DOHH2 (cell line): ENCODE measurements at regions not wholly inside any gene's neighbourhood (a gene's known extent, or its start where the extent isn't known, plus 50 kb on each side); places are given as distances from the start of the nearest gene placed in this dataset.
"Not testable (repeated sequence)": the region's sequence is repeated elsewhere in the genome, so short reads cannot be mapped to it uniquely, and the experiment has no call there.

Experiments used
- H3F3A ChIP-seq: fragments of 200-600 bp; sonication (generic), shearing (Covaris generic); 2 replicates; pipeline ENCODE4 v1.6.0; 2016; ENCODE audit warnings: antibody characterized with exemption, mild to moderate bottlenecking; ENCODE audit not compliant: control insufficient read depth, insufficient read depth
- H3K27ac ChIP-seq: fragments of 200-600 bp; sonication (generic); 2 replicates; pipeline ENCODE4 v1.5.1; 2014; ENCODE audit warnings: low read depth, mild to moderate bottlenecking, low read length, moderate library complexity
- H3K27me3 ChIP-seq: fragments of 200-600 bp; sonication (generic); 2 replicates; pipeline ENCODE4 v1.6.1; 2014; ENCODE audit warnings: mild to moderate bottlenecking, low read length, mixed read lengths; ENCODE audit not compliant: control insufficient read depth
- H3K36me3 ChIP-seq: fragments of 200-600 bp; sonication (generic); 2 replicates; pipeline ENCODE4 v1.6.1; 2014; ENCODE audit warnings: mild to moderate bottlenecking, low read length, moderate library complexity, mixed read lengths; ENCODE audit not compliant: control insufficient read depth
- H3K4me1 ChIP-seq: fragments of 200-600 bp; sonication (generic); 2 replicates; pipeline ENCODE4 v1.6.1; 2014; ENCODE audit warnings: mild to moderate bottlenecking, low read length, mixed read lengths; ENCODE audit not compliant: control insufficient read depth
- H3K4me2 ChIP-seq: fragments of 200-600 bp; sonication (generic); 2 replicates; pipeline ENCODE4 v1.6.0; 2014; ENCODE audit warnings: mild to moderate bottlenecking, low read length, moderate library complexity
- H3K4me3 ChIP-seq: fragments of 200-600 bp; sonication (generic); 2 replicates; pipeline ENCODE4 v1.5.1; 2014; ENCODE audit warnings: mild to moderate bottlenecking, low read length, mixed read lengths
- H3K79me2 ChIP-seq: fragments of 200-600 bp; sonication (generic); 2 replicates; pipeline ENCODE4 v1.6.1; 2014; ENCODE audit warnings: mild to moderate bottlenecking, low read length, mixed read lengths; ENCODE audit not compliant: control insufficient read depth
- H3K9me2 ChIP-seq: fragments of 200-600 bp; sonication (generic); replicated peaks from 2 replicates; pipeline ENCODE4 v1.6.1; 2014; ENCODE audit warnings: mild to moderate bottlenecking, low read length, mixed read lengths; ENCODE audit not compliant: control insufficient read depth
- H3K9me3 ChIP-seq: fragments of 200-600 bp; sonication (generic); 2 replicates; pipeline ENCODE4 v1.6.1; 2014; ENCODE audit warnings: antibody characterized with exemption, low read length, mixed read lengths; ENCODE audit not compliant: control insufficient read depth, insufficient read depth
- H4K20me1 ChIP-seq: fragments of 200-600 bp; sonication (generic); 2 replicates; pipeline ENCODE4 v1.6.0; 2014; ENCODE audit warnings: low read depth, mild to moderate bottlenecking, antibody characterized with exemption, low read length, moderate library complexity; ENCODE audit not compliant: control insufficient read depth, insufficient read depth
- EZH2phosphoT487 ChIP-seq: fragments of 200-600 bp; sonication (generic); IDR thresholded peaks from 2 replicates; pipeline ENCODE4 v1.6.1; 2017; ENCODE audit warnings: borderline replicate concordance, mild to moderate bottlenecking, antibody characterized with exemption, low read length, moderate library complexity, mixed read lengths
- TF ChIP-seq, protein P1 (sequence below): fragments of 200-600 bp; sonication (generic); IDR thresholded peaks from one replicate; pipeline ENCODE4 v1.5.1; 2014; ENCODE audit warnings: antibody characterized with exemption, mild to moderate bottlenecking, low read depth, low read length; ENCODE audit not compliant: poor library complexity, severe bottlenecking

DNA sequence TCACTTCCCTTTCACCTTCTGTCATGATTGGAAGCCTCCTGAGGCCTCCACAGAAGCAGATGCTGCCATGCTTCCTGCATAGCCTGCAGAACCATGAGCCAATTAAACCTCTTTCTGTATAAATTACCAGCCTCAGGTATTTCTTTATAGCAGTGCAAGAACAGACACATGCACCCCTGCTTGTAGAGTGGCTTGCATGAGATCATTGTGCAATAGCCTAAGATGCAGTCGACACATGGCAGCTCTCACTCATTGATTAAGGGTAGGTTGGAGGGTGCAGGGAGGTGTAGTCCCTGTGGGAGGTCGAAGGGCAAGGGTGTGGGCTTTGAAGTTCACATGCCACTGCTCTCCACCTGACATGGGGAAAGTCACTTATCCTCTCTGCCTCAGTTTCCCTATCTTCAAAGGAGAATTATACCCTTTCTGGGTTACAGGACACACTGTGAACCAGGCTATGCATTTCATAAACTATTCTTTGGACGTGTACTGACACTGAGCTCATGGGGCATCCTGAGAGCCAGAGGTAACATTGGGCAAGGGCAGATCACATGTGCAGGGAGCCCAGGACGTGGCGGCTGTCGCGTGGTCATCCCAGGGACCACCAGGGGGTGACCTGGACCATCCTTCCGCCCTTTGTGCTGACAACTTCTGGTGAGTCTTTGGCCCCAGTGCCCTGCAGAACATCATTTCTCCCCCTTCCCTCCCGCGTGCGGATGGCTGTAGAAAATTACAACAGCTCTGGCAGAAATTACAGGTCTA is 69.2 kb upstream of the SHANK2 start:
- Histone ChIP-seq H3K27me3 (no peaks in the 10 kb centered on the region), H4K20me1 (no peaks in the 10 kb centered on the region), H3K9me3 (peaks cover 2% of the 10 kb centered on the region)

DNA sequence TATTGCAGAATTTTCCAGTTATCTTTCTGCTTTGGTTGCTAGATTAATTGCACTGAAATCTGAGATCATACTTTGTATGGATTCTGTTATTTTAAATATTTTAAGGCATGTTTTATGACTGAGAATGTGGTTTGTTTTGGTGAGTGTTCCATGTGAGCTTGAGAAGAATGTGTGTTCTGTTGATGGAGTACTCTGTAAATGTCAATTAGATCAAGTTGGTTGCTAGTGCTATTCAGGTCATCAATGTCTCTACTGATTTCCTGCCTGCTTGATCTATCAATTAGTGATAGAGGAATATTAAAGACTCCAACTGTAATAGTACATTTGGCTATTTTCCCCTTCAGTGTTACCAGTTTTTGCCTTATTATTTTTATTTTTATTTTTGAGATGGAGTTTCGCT is 64.3 kb upstream of the SHANK2 start:
- no peak for TF ChIP-seq EZH2phosphoT487
- TF ChIP-seq, protein P1, sequence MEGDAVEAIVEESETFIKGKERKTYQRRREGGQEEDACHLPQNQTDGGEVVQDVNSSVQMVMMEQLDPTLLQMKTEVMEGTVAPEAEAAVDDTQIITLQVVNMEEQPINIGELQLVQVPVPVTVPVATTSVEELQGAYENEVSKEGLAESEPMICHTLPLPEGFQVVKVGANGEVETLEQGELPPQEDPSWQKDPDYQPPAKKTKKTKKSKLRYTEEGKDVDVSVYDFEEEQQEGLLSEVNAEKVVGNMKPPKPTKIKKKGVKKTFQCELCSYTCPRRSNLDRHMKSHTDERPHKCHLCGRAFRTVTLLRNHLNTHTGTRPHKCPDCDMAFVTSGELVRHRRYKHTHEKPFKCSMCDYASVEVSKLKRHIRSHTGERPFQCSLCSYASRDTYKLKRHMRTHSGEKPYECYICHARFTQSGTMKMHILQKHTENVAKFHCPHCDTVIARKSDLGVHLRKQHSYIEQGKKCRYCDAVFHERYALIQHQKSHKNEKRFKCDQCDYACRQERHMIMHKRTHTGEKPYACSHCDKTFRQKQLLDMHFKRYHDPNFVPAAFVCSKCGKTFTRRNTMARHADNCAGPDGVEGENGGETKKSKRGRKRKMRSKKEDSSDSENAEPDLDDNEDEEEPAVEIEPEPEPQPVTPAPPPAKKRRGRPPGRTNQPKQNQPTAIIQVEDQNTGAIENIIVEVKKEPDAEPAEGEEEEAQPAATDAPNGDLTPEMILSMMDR = no peak

More for the DNA sequence above, 69.2 kb upstream of the SHANK2 start:
- no peak overlapping the region for H3K4me3 ChIP-seq
- no peak overlapping the region for H3K27ac ChIP-seq
- H3K4me1 ChIP-seq = no peaks in the 10 kb centered on the region
- no peaks in the 10 kb centered on the region for H3F3A ChIP-seq
- TF ChIP-seq EZH2phosphoT487 = no peak
- TF ChIP-seq, protein P1 = no peak
- no peaks in the 10 kb centered on the region for H3K79me2 ChIP-seq
- H3K9me2 ChIP-seq = no peaks in the 10 kb centered on the region
- H3K4me2 ChIP-seq = no peak overlapping the region
- H3K36me3 ChIP-seq = no peaks in the 10 kb centered on the region

DNA sequence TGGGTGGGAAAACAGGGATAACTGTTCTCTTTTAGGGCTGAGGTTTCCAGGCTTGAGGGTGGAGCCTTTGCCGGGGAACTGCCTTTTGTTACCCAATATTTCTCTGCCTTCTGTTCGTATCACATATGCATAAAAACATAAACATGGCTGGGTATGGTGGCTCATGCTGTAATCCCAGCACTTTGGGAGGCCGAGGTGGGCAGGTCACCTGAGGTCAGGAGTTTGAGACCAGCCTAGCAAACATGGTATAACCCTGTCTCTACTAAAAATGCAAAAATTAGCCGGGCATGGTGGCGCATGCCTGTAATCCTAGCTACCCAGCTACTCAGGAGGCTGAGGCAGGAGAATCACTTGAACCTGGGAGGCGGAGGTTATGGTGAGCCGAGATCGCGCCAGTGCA is 60.2 kb upstream of the SHANK2 start:
- H3K27ac ChIP-seq, H3K4me2 ChIP-seq, H3K9me2 ChIP-seq, H3F3A ChIP-seq, H3K36me3 ChIP-seq, H3K27me3 ChIP-seq, H3K4me1 ChIP-seq, H3K9me3 ChIP-seq, H3K79me2 ChIP-seq, H4K20me1 ChIP-seq, H3K4me3 ChIP-seq: not testable (repeated sequence)

More for the DNA sequence above, 64.3 kb upstream of the SHANK2 start:
- no peaks in the 10 kb centered on the region for H3K36me3 ChIP-seq
- no peak overlapping the region for H3K4me3 ChIP-seq
- H4K20me1 ChIP-seq = no peaks in the 10 kb centered on the region
- no peaks in the 10 kb centered on the region for H3K4me1 ChIP-seq
- H3K27me3 ChIP-seq = peaks cover 4% of the 10 kb centered on the region; the same call in 1 of the 2 replicates
- no peak overlapping the region for H3K27ac ChIP-seq
- H3K9me2 ChIP-seq = no peaks in the 10 kb centered on the region
- no peak overlapping the region for H3K4me2 ChIP-seq
- no peaks in the 10 kb centered on the region for H3F3A ChIP-seq
- no peaks in the 10 kb centered on the region for H3K79me2 ChIP-seq
- peaks cover 4% of the 10 kb centered on the region for H3K9me3 ChIP-seq

DNA sequence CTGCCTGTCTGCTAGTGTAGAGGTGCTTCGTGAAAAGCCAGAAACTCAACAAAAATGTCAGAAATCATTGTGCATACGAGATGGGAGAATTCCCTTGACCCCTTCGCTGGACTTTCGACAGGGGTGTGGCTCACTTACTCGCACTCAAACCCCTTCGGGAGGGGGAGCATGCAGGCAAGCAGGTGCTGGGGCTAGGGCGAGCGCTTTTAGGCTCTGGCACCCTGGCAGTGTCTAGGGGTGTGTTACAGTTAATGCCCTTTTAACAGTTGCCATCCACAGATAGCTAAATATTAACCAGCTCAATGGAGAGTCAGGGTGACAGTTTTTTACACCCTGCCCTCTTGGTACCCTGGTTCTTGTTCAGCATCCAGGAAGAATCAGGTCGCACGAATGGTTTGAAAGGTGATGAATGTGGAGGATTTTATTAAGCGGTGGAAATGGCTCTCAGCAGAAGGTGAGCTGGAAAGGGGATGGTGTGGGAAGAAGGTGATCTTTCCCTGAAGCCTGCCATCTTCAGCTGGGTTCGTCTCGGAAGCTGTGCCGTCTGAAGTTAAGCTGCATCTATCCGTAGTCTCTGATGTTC is 59.6 kb upstream of the SHANK2 start:
- H3K27me3 ChIP-seq = peaks cover 4% of the 10 kb centered on the region; the same call in 1 of the 2 replicates
- H3K4me3 ChIP-seq = no peak overlapping the region
- H3K27ac ChIP-seq = no peak overlapping the region
- no peaks in the 10 kb centered on the region for H3K36me3 ChIP-seq
- no peaks in the 10 kb centered on the region for H3K9me2 ChIP-seq
- H3K4me2 ChIP-seq = no peak overlapping the region
- peaks cover 4% of the 10 kb centered on the region for H3K9me3 ChIP-seq
- TF ChIP-seq, protein P1 = no peak
- TF ChIP-seq EZH2phosphoT487 = no peak
- H3K4me1 ChIP-seq = no peaks in the 10 kb centered on the region
- H3K79me2 ChIP-seq = no peaks in the 10 kb centered on the region
- H3F3A ChIP-seq = no peaks in the 10 kb centered on the region
- no peaks in the 10 kb centered on the region for H4K20me1 ChIP-seq
